ENCODE measurements at regions not wholly inside any gene's neighbourhood (a gene's known extent, or its start where the extent isn't known, plus 50 kb on each side); places are given as distances from the start of the nearest gene placed in this dataset.
"Not testable (repeated sequence)": the region's sequence is repeated elsewhere in the genome, so short reads cannot be mapped to it uniquely, and the experiment has no call there.

DNA sequence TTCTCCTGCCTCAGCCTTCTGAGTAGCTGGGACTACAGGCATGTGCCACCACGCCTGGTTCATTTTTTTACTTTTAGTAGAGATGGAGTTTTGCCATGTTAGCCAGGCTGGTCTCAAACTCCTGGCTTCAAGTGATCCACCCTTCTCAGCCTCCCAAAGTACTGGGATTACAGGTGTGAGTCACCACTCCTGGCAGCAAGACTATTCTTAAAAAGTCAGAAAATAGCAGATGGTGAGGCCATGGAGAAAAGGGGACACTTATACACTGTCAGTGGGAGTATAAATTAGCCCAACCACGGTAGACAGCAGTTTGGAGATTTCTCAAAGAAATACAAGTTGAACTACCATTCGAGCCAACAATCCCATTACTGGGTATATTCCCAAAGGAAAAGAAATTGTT lies 603.3 kb upstream of the TBL1XR1 start:
- H3K27ac Mint-ChIP-seq, result no peak overlapping the region
- no peaks in the 10 kb centered on the region for H3K9me3 Mint-ChIP-seq
- H3K36me3 Mint-ChIP-seq, result no peaks in the 10 kb centered on the region
- H3K4me1 Mint-ChIP-seq, result peaks cover 0 to 2% (median 0%) of the 10 kb centered on the region in 3 donors
- H3K27me3 Mint-ChIP-seq, result peaks cover 9% of the 10 kb centered on the region
- no peak overlapping the region for H3K4me3 Mint-ChIP-seq

DNA sequence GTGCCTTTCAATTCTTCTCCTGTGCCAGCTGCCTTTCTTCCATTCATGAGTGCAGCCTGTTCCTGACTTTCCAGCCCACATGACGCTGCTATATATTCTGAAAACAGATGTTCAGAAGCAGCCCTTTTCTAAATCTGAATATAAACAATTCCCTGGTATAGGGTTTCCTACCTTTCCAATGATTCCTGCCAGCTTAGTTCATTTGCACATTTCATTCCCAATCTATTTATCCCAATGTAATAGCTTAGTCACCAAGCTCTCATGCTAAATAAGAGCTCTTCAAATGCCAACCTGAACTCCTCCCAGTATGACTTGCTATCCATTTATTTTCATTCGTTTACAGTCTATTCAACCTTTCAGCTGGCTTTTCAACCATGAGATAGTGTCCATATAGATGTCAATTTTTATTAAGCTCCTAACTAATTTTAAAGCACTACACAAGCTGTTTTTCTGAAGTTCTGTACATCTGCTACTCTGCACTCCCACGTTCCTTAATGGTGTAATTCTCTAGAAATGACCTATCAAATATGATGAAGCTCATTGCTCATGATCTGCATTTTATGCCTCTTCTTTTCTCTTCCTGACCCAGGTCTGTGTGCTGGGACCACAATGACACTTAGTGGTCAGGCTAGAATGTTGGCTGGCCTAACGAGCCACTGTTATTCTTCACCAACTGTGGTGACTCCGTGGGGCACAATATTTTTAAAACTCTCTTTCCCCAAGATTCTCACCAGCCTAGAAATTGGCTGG lies 605.0 kb upstream of the TBL1XR1 start:
- no peaks in the 10 kb centered on the region for H3K9me3 Mint-ChIP-seq
- H3K27ac Mint-ChIP-seq, result no peak overlapping the region
- no peak overlapping the region for H3K4me3 Mint-ChIP-seq
- peaks cover 9% of the 10 kb centered on the region for H3K27me3 Mint-ChIP-seq
- H3K4me1 Mint-ChIP-seq, result no peaks in the 10 kb centered on the region
- H3K36me3 Mint-ChIP-seq, result no peaks in the 10 kb centered on the region

DNA sequence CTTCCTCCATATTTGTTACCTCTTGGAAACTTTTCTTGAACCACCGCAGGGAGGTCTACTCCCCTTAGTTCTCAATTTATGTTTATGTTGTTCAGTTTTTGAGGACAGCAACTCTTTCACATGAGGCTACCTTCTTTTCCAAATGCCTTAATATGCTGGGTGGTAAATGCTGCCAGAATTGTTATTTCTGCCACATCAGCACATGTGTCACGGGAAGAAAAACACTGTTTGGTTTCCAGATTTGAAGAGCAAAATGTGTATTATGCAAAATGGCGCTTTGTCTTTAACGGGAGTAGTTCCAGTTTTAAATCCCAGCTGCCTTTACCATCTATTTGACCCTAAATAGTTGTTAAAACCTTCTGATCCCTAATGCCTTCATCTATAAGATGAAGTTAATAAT lies 606.2 kb upstream of the TBL1XR1 start:
- H3K4me1 Mint-ChIP-seq, result no peaks in the 10 kb centered on the region
- H3K4me3 Mint-ChIP-seq, result no peak overlapping the region
- H3K36me3 Mint-ChIP-seq, result no peaks in the 10 kb centered on the region
- no peak overlapping the region for H3K27ac Mint-ChIP-seq
- H3K9me3 Mint-ChIP-seq, result peaks cover 0 to 4% (median 0%) of the 10 kb centered on the region in 3 donors
- H3K27me3 Mint-ChIP-seq, result peaks cover 9% of the 10 kb centered on the region

DNA sequence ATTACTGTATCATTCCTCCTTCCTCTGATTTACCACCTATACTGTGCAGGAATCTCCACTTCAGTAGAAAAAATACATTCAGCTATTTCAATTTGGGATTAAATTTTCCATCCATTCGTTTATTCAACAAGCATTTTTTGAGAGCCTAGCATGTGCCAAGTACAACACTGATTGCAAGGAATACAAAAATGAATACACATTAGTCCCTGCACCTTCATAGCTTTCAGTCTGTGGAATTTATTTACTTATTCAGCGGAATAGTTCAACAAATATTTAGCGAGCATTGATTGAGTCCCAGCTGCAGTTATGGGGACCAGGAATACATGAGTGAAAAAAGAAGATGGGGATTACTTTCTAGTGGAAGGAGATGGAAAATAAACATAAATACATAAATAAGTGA lies 606.8 kb upstream of the TBL1XR1 start:
- H3K9me3 Mint-ChIP-seq, result peaks cover 0 to 4% (median 0%) of the 10 kb centered on the region in 3 donors
- no peaks in the 10 kb centered on the region for H3K36me3 Mint-ChIP-seq
- H3K27ac Mint-ChIP-seq, result peak overlapping the region in 1 of 3 donors; percentile 2

DNA sequence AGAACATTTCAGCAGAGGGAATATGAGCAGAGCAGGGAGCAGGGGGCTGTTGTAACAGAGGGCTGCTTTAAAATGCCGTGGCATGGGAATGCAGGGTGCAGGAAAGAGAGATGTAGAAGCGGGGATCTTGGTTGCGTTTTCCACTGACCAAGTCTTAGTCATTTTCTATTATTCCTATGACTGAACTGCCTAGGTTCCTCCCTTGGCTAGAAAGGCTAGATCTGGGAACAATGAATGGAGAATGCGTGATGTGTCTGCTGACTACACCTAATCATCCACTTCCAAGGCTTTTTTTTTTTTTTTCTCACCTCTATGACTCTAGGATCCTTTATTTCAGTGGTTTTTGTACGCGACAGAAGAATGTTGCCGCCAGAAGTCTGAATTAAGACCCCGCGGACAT lies 607.4 kb upstream of the TBL1XR1 start:
- H3K36me3 Mint-ChIP-seq, result no peaks in the 10 kb centered on the region
- no peaks in the 10 kb centered on the region for H3K4me1 Mint-ChIP-seq
- no peak overlapping the region for H3K27ac Mint-ChIP-seq
- H3K27me3 Mint-ChIP-seq, result peaks cover 9% of the 10 kb centered on the region
- H3K9me3 Mint-ChIP-seq, result peaks cover 0 to 4% (median 0%) of the 10 kb centered on the region in 3 donors
- peak overlapping the region in 1 of 4 donors; percentile 8 for H3K4me3 Mint-ChIP-seq

More for the DNA sequence above, 606.8 kb upstream of the TBL1XR1 start:
- Mint-ChIP-seq H3K4me1 (no peaks in the 10 kb centered on the region), H3K27me3 (peaks cover 9% of the 10 kb centered on the region), H3K4me3 (no peak overlapping the region)

DNA sequence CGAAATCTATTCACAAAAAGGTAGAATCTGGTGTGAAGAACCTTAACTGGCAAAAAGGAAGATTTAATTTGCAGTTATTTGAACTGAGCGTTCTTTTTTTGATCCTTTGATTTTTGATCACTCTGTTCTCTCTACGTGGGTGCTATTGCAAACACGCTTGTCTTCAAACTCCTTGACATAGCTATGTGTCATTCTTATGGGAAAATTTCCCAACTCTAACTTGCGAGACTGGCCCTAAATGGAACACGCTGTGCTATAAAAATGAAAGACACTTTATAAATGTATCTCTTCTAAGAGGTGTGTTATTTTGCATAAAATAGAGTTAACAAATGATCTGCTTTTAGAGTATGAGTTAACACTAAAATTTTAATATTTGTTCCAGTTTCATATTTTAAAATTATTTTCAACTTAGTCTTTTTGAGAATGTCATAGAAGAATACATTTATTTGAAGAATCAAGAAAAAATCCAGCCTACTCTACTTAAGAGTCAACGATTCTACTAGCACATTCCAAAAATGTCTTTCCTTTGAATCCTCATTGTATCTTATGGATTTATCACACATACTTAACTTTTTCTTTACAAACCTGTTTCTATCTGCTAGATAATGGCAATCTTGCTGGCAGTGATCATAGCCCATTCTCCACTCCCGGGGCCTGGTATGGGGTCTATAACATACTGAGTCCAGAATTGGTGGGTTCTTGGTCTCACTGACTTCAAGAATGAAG lies 610.0 kb upstream of the TBL1XR1 start:
- Mint-ChIP-seq H3K4me1 (peaks cover 4 to 7% (median 7%) of the 10 kb centered on the region in 3 donors), H3K4me3 (no peak overlapping the region), H3K27me3 (peaks cover 3% of the 10 kb centered on the region), H3K36me3 (no peaks in the 10 kb centered on the region), H3K27ac (no peak overlapping the region), H3K9me3 (peaks cover 0 to 4% (median 0%) of the 10 kb centered on the region in 3 donors)

DNA sequence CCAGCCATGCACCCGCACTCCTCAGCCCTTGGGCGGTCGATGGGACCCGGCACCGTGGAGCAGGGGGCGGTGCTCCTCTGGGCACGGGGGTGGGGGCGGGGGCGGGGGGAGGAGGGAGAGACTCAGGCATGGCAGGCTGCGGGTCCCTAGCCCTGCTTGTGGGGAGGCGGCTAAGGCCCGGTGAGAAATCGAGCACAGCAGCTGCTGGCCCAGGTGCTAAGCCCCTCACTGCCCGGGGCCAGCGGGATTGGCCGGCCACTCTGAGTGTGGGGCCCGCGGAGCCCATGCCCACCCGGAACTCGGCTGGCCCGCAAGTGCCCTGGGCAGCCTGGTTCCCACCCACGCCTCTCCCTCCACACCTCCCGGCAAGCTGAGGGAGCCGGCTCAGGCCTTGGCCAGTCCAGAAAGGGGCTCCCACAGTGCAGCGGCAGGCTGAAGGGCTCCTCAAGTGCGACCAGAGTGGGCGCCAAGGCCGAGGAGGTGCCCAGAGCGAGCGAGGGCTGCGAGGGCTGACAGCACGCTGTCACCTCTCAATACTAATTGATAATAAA lies 611.7 kb upstream of the TBL1XR1 start:
- not testable (repeated sequence) for H3K4me1 Mint-ChIP-seq, H3K4me3 Mint-ChIP-seq, H3K9me3 Mint-ChIP-seq, H3K27ac Mint-ChIP-seq, H3K27me3 Mint-ChIP-seq, H3K36me3 Mint-ChIP-seq

DNA sequence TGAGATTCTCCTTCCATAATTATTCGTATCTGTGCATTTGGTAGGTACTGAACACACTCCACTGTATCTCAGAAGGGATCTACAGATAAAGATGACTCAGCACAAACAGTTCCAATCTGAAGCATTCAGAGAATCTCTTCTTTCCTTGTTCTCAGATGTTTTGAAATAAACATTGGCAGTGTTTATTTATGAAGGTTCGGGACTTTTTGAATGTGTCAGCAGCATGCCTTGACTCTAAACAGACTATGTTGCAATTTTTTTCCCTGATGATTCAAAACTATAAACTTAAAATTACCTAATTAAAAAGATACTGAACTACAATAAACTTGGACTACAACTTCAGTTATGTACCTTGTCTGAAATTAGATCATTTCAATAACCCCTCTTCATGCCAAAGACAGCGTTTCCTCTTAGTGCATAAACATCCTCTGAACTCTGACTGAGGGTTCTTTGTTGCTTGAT lies 612.9 kb upstream of the TBL1XR1 start:
- Mint-ChIP-seq H3K4me1 (peaks cover 4 to 7% (median 7%) of the 10 kb centered on the region in 3 donors), H3K27me3 (no peaks in the 10 kb centered on the region), H3K9me3 (peaks cover 0 to 5% (median 0%) of the 10 kb centered on the region in 3 donors), H3K4me3 (no peak overlapping the region), H3K27ac (no peak overlapping the region), H3K36me3 (no peaks in the 10 kb centered on the region)

DNA sequence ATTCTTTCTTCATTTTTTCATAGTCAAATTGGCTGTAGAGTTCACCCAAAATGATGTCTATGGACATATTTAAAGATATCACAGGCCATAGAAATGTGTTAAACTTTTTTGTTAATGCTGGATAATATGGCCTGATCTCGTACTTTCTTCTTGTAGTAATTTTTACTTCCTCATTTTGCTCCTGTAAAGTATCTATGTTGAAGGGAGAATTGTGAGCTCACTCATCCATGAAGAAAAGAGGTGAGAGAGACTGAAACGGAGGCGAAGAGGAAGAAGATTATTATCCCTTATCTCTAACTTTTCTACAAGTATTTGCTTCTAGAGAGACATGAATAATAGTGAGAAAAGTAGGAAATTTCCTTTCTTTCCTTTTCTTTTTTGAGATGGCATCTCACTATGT lies 613.8 kb upstream of the TBL1XR1 start:
- Mint-ChIP-seq H3K9me3 (peaks cover 0 to 5% (median 0%) of the 10 kb centered on the region in 3 donors), H3K27ac (no peak overlapping the region), H3K27me3 (no peaks in the 10 kb centered on the region), H3K36me3 (no peaks in the 10 kb centered on the region), H3K4me3 (no peak overlapping the region), H3K4me1 (peaks cover 4 to 7% (median 7%) of the 10 kb centered on the region in 3 donors)

DNA sequence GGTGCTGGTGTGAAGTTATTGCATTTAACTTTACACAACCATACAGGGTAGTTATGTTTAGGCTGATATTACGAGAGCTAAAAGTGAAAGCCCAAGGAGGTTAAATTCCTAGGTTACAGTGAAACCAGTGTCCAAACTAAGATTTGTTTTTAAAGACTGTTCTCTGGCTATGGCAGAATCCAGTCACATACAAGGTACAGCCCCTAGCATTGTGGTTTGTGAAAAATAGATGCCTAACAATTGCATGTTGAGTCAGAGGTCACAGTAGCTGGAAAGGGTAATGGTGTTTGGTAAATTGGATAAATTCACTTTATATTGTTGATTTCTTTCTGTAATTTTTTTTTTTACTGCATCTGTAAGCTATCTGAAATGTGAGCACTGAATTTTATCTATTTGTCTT lies 614.6 kb upstream of the TBL1XR1 start:
- H3K27me3 Mint-ChIP-seq, result no peaks in the 10 kb centered on the region
- peaks cover 0 to 5% (median 0%) of the 10 kb centered on the region in 3 donors for H3K9me3 Mint-ChIP-seq
- no peak overlapping the region for H3K27ac Mint-ChIP-seq
- H3K36me3 Mint-ChIP-seq, result peaks cover 2% of the 10 kb centered on the region
- peaks cover 4 to 7% (median 7%) of the 10 kb centered on the region in 3 donors for H3K4me1 Mint-ChIP-seq
- H3K4me3 Mint-ChIP-seq, result no peak overlapping the region

DNA sequence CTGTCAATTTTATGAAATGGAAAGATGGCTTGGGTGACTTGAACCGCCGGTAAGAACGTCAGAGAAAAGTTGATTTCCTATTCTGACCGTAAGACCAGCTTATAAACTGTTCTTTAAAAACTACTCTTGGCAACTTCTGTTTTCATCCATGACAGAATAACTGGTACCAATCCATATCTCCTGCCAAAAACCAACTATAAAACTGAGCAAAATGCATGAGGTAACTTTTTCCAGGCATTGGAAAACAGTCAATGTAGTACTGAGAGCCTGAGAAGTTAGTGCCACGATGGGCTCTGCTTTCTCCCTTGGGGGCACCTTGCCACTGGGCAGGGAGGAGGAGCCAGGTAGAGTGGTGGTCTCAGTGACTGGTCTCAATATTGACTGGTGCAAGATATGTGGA lies 615.2 kb upstream of the TBL1XR1 start:
- no peak overlapping the region for H3K27ac Mint-ChIP-seq
- H3K4me1 Mint-ChIP-seq, result peaks cover 4 to 7% (median 7%) of the 10 kb centered on the region in 3 donors
- no peaks in the 10 kb centered on the region for H3K27me3 Mint-ChIP-seq
- peaks cover 2% of the 10 kb centered on the region for H3K36me3 Mint-ChIP-seq
- H3K4me3 Mint-ChIP-seq, result no peak overlapping the region
- peaks cover 0 to 5% (median 0%) of the 10 kb centered on the region in 3 donors for H3K9me3 Mint-ChIP-seq

DNA sequence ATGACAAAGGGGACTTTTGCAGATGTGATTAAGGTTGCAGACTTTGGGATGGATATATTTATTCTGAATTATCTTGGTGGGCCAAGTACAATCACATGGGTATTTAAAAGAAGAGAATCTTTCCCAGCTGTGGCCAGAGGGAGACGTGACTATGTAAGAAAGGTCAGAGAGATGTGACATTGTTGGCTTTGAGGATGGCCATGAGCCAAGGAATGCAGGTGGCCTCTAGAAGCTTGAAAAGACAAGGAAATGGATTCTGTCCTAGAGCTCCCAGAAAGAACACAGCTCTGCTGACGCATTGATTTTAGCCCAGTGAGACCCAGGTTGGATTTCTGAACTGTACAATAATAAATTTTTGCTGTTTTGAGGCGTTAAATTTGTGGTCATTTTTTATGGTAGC lies 616.0 kb upstream of the TBL1XR1 start:
- no peak overlapping the region for H3K27ac Mint-ChIP-seq
- H3K4me3 Mint-ChIP-seq, result no peak overlapping the region

DNA sequence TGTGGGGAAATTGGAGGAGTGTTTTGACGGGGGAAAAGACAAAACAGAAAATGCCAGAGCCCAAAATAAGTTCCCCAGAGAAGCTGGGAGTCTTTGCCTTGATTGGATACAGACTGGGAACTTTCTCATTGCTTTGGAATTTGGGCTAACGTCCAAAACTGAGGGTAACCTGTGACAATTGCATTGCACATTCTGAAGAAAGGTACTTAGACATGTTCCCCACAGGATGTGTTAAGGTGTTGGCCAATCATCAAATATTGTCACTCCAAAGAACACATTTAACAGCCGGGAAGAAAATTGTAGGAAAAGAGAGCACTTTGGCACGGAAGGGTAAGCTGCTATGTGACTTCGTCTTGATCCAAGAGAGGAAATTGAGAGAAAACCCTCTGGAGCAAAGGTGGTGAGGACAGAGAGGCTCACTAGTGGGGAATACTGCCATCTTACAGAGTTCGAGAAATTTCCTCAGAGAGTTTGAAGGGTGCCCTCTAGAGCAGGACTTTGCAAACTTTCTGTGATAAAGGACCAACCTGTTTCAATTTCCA lies 619.5 kb upstream of the TBL1XR1 start:
- peaks cover 5 to 10% (median 8%) of the 10 kb centered on the region in 3 donors for H3K4me1 Mint-ChIP-seq
- no peak overlapping the region for H3K27ac Mint-ChIP-seq
- H3K27me3 Mint-ChIP-seq, result no peaks in the 10 kb centered on the region
- no peak overlapping the region for H3K4me3 Mint-ChIP-seq
- H3K36me3 Mint-ChIP-seq, result peaks cover 4% of the 10 kb centered on the region
- peaks cover 0 to 2% (median 0%) of the 10 kb centered on the region in 3 donors for H3K9me3 Mint-ChIP-seq

More for the DNA sequence above, 616.0 kb upstream of the TBL1XR1 start:
- Mint-ChIP-seq H3K4me1 (peaks cover 4 to 7% (median 7%) of the 10 kb centered on the region in 3 donors), H3K27me3 (no peaks in the 10 kb centered on the region), H3K9me3 (peaks cover 0 to 3% (median 0%) of the 10 kb centered on the region in 3 donors), H3K36me3 (peaks cover 4% of the 10 kb centered on the region)

DNA sequence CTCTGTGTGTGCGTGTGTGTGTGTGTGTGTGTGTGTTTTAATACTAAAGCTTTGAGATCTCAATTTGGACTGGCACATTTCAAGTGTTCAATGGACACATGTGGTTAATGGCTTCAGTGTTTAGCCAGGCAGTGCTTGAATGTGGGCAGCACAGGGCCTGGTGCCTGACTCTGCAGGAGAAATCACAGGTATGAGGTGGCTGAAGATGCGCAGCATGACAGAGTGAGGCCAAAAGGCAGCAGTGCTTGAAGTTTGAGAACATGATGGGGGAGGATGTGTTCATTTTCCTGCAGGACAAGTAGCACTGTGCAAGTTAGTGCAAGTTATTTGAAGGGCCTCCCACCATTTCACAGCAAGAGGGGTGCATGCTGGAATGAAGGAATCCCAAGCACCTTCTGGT lies 620.5 kb upstream of the TBL1XR1 start:
- Mint-ChIP-seq H3K9me3 (peaks cover 0 to 2% (median 0%) of the 10 kb centered on the region in 3 donors), H3K4me1 (peaks cover 5 to 10% (median 8%) of the 10 kb centered on the region in 3 donors), H3K27ac (no peak overlapping the region), H3K4me3 (peak overlapping the region in 1 of 4 donors; percentile 20), H3K36me3 (peaks cover 4% of the 10 kb centered on the region), H3K27me3 (no peaks in the 10 kb centered on the region)

DNA sequence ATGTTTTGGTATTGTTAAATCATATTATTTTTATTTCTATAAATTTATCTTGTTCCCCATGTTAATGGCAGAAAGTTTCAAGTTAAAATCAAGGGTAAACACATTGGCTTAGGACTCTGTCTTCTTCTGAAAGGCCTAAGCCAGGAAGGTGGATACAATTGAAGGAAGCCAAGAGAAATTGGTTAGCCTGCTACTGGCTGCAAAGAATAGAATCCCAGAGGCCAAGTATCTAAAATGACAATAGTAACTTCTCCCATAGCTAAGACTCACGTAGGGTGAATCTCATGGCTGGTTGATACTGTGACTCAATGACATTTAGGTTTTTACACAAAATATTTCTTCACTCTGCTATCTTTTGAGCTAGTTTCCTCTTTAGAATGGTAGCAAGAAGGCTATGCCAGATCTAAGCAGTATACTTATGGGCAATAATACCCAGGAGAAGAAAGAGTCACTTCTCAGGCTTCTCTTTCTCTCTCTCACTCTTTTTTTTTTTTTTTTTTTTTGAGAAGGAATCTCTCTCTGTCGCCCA lies 621.5 kb upstream of the TBL1XR1 start:
- H3K36me3 Mint-ChIP-seq, result peaks cover 4% of the 10 kb centered on the region
- H3K4me3 Mint-ChIP-seq, result no peak overlapping the region
- H3K4me1 Mint-ChIP-seq, result peaks cover 5 to 10% (median 8%) of the 10 kb centered on the region in 3 donors
- no peak overlapping the region for H3K27ac Mint-ChIP-seq
- H3K9me3 Mint-ChIP-seq, result no peaks in the 10 kb centered on the region
- no peaks in the 10 kb centered on the region for H3K27me3 Mint-ChIP-seq

Measured in IgD-negative memory B cell (primary cell).